ENCODE measurements at regions not wholly inside any gene's neighbourhood (a gene's known extent, or its start where the extent isn't known, plus 50 kb on each side); places are given as distances from the start of the nearest gene placed in this dataset.

DNA sequence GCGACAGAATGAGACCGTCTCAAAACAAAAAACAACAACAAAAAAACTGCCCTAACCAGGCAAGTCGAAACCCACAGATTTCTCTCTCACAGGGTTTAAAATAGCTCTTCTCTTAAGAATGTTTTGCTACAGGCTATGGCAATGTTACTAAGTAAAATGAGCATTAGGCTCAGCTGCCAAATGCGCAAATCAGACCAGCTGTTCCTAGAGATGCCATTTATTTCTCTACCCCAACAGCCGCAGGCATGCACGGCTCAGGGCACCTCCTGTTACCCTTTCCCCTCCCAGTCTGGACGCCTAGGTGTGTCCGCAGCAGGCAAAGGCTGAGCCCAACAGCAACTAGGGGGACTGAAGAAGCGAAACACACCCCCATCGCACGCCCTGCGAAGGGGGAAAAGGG lies 168.3 kb upstream of the MBL2 start:
- H3K27ac Mint-ChIP-seq (ENCODE audit: unreplicated experiment) = no peak overlapping the region
- no peak overlapping the region for H3K4me3 Mint-ChIP-seq (ENCODE audit: low read depth, unreplicated experiment)
- BruUV-seq (replicated peaks) = no TSS peak
- TF ChIP-seq, protein P1, sequence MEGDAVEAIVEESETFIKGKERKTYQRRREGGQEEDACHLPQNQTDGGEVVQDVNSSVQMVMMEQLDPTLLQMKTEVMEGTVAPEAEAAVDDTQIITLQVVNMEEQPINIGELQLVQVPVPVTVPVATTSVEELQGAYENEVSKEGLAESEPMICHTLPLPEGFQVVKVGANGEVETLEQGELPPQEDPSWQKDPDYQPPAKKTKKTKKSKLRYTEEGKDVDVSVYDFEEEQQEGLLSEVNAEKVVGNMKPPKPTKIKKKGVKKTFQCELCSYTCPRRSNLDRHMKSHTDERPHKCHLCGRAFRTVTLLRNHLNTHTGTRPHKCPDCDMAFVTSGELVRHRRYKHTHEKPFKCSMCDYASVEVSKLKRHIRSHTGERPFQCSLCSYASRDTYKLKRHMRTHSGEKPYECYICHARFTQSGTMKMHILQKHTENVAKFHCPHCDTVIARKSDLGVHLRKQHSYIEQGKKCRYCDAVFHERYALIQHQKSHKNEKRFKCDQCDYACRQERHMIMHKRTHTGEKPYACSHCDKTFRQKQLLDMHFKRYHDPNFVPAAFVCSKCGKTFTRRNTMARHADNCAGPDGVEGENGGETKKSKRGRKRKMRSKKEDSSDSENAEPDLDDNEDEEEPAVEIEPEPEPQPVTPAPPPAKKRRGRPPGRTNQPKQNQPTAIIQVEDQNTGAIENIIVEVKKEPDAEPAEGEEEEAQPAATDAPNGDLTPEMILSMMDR (IDR thresholded peaks at IDR 0.05; ENCODE audit: unreplicated experiment) = no peak
- intact Hi-C loops (cut with micrococcal nuclease; ENCODE audit: unreplicated experiment) = no loop called here
- no peaks in the 10 kb centered on the region for H3K9me3 Mint-ChIP-seq (ENCODE audit: low read depth, unreplicated experiment)
- CTCF ChIA-PET = no interaction called here
- H3K4me1 Mint-ChIP-seq (ENCODE audit: low read depth, unreplicated experiment) = no peaks in the 10 kb centered on the region
- H3K36me3 Mint-ChIP-seq (ENCODE audit: insufficient read depth, unreplicated experiment) = no peaks in the 10 kb centered on the region
- no peaks in the 10 kb centered on the region for H3K27me3 Mint-ChIP-seq (ENCODE audit: unreplicated experiment)
- no peak for DNase-seq

DNA sequence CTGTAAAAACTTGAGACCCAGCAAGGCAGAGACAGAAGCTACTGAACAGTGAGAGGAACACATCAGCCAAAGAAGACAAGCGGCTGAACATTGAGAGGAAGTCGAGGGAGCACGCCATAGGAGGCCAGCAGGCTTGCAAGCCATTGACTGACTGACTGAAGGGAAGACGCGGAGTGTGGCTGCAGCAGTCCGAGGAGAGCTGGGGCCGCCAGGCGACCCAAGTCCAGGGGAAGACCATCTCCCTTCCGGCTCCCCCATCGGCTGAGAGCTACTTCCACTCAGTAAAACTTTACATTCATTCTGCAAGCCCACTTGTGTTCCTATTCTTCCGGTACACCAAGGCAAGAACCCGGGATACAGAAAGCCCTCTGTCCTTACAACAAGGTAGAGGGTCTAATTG lies 167.3 kb upstream of the MBL2 start:
- no peaks in the 10 kb centered on the region for H3K27me3 Mint-ChIP-seq (ENCODE audit: unreplicated experiment)
- CTCF ChIA-PET = no interaction called here
- no peaks in the 10 kb centered on the region for H3K36me3 Mint-ChIP-seq (ENCODE audit: insufficient read depth, unreplicated experiment)
- BruUV-seq (replicated peaks) = no TSS peak
- TF ChIP-seq, protein P1 (IDR thresholded peaks at IDR 0.05; ENCODE audit: unreplicated experiment) = no peak
- intact Hi-C loops (cut with micrococcal nuclease; ENCODE audit: unreplicated experiment) = no loop called here
- no peaks in the 10 kb centered on the region for H3K9me3 Mint-ChIP-seq (ENCODE audit: low read depth, unreplicated experiment)
- DNase-seq = no peak
- H3K27ac Mint-ChIP-seq (ENCODE audit: unreplicated experiment) = no peak overlapping the region
- H3K4me3 Mint-ChIP-seq (ENCODE audit: low read depth, unreplicated experiment) = no peak overlapping the region
- H3K4me1 Mint-ChIP-seq (ENCODE audit: low read depth, unreplicated experiment) = no peaks in the 10 kb centered on the region

DNA sequence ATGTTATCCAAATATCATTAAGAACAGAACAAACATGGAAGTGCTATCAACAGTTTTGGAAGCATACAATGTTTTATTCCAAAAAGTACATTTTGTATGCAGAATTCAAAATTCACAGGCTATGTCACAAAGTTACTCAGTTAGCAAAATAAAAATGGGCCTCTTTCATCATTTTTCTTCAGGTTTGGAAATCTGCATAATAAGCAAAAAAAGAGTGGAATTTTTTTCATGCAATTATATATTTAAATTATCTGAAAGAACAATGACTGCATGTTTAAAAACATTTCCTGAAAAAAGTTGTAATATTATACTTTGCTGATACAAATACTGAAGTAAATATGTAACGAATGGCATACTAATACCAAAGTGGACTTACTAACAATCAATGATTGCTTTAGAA lies 161.2 kb upstream of the MBL2 start:
- intact Hi-C loops (cut with micrococcal nuclease; ENCODE audit: unreplicated experiment) = no loop called here
- TF ChIP-seq, protein P1 (IDR thresholded peaks at IDR 0.05; ENCODE audit: unreplicated experiment) = no peak
- CTCF ChIA-PET = no interaction called here
- Mint-ChIP-seq H3K9me3 (ENCODE audit: low read depth, unreplicated experiment) (no peaks in the 10 kb centered on the region), H3K4me3 (ENCODE audit: low read depth, unreplicated experiment) (no peak overlapping the region), H3K27ac (ENCODE audit: unreplicated experiment) (no peak overlapping the region), H3K27me3 (ENCODE audit: unreplicated experiment) (no peaks in the 10 kb centered on the region), H3K36me3 (ENCODE audit: insufficient read depth, unreplicated experiment) (no peaks in the 10 kb centered on the region), H3K4me1 (ENCODE audit: low read depth, unreplicated experiment) (no peaks in the 10 kb centered on the region)
- DNase-seq = no peak
- no TSS peak for BruUV-seq (replicated peaks)

DNA sequence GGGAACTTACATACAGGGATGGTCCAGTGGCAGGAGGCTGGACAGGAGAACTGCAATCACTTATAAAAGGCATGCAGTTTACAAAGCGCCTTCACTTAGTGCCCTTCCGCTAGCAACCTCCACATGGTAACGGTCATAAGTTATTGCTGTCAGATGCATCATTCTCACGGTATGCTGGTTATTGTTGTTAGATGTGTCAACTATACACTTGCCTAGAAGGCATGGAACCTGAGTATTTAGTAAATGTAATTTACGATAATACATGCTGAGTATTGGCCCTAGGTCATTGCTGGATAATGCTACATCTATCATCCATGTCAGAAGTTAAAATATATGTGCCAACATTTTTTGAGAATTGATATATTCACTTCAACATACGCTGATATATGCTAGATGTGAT lies 155.1 kb upstream of the MBL2 start:
- Mint-ChIP-seq H3K27ac (ENCODE audit: unreplicated experiment) (no peak overlapping the region), H3K27me3 (ENCODE audit: unreplicated experiment) (no peaks in the 10 kb centered on the region), H3K9me3 (ENCODE audit: low read depth, unreplicated experiment) (no peaks in the 10 kb centered on the region), H3K4me1 (ENCODE audit: low read depth, unreplicated experiment) (no peaks in the 10 kb centered on the region), H3K4me3 (ENCODE audit: low read depth, unreplicated experiment) (no peak overlapping the region), H3K36me3 (ENCODE audit: insufficient read depth, unreplicated experiment) (no peaks in the 10 kb centered on the region)
- CTCF ChIA-PET = no interaction called here
- BruUV-seq (replicated peaks) = no TSS peak
- intact Hi-C loops (cut with micrococcal nuclease; ENCODE audit: unreplicated experiment) = no loop called here
- TF ChIP-seq, protein P1 (IDR thresholded peaks at IDR 0.05; ENCODE audit: unreplicated experiment) = no peak
- DNase-seq = no peak

DNA sequence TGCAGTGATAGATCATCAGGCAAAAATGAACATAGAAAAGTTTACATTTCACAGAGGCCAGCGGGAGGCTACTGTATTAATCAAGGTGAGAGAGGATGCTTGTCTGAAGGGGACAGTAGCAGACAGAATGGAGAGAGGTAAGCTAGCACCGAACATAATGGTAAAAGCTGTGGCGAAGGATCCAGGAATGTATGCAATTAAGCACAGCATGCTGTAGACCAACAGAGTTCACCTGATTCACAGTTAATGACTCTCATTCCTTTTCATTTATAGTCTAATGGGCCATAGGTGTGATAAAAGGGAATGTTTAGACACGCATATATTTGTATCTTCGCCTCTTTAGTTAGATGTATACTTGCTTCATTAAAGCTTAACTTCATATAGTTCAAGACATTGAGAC lies 150.9 kb upstream of the MBL2 start:
- Mint-ChIP-seq H3K36me3 (ENCODE audit: insufficient read depth, unreplicated experiment) (no peaks in the 10 kb centered on the region), H3K4me1 (ENCODE audit: low read depth, unreplicated experiment) (no peaks in the 10 kb centered on the region), H3K27me3 (ENCODE audit: unreplicated experiment) (no peaks in the 10 kb centered on the region), H3K9me3 (ENCODE audit: low read depth, unreplicated experiment) (no peaks in the 10 kb centered on the region), H3K27ac (ENCODE audit: unreplicated experiment) (no peak overlapping the region), H3K4me3 (ENCODE audit: low read depth, unreplicated experiment) (no peak overlapping the region)
- TF ChIP-seq, protein P1 (IDR thresholded peaks at IDR 0.05; ENCODE audit: unreplicated experiment) = no peak
- no peak for DNase-seq
- CTCF ChIA-PET = no interaction called here
- BruUV-seq (replicated peaks) = no TSS peak
- intact Hi-C loops (cut with micrococcal nuclease; ENCODE audit: unreplicated experiment) = no loop called here

Data from Calu3 (cell line).